Fibroblast of mammary gland (primary cell): ENCODE measurements at regions not wholly inside any gene's neighbourhood (a gene's known extent, or its start where the extent isn't known, plus 50 kb on each side); places are given as distances from the start of the nearest gene placed in this dataset.

Experiments used
- DNase-seq: peaks from one replicate; pipeline ENCODE4 v3.0.0-alpha.2; 2010; ENCODE audit warnings: low read depth
- H3K4me3 ChIP-seq: 2 replicates; pipeline ENCODE4 v1.5.1; 2011; ENCODE audit warnings: low read depth, mild to moderate bottlenecking, low read length, moderate library complexity; ENCODE audit not compliant: control insufficient read depth
- TF ChIP-seq, protein P1 (sequence below): conservative IDR thresholded peaks from 2 replicates; pipeline ENCODE4 v1.5.1; 2011; ENCODE audit warnings: low read depth, low read length, inconsistent platforms; ENCODE audit not compliant: control insufficient read depth, insufficient read depth

DNA sequence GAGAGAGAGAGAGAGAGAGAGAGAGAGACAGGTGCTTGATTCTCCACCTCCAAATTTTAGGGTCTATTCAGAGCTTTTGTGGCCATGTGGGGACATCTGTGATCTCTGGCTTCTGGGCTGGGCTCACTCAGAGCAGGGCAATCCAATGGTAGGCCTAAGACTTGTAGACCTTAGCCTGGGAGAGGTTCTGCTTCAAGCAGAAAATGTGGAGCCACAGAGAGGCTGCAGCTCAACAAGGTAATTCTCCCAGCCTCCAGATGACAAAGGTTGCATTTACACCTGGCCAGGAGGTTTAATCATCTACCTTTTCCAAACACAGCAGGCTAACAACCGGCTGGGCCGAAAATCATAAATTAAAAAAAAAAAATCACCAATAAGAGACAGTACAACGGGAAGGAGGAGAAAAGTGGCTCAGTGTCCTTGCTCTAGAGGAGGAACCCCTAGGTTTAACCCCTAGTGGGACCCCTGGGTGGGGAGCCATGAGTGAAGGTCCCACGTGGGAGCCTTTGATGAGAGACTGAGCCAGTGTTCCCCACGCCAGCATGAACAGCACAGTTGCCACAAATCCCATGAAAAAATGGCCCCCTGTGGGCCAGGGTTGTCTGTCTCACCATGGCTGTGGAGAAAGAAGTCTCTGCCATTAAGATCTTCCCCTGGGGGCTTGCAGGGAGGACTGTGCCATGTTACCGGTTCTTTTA is 124.0 kb upstream of the GATA6 start:
- no peak overlapping the region for H3K4me3 ChIP-seq
- no peak for DNase-seq
- TF ChIP-seq, protein P1, sequence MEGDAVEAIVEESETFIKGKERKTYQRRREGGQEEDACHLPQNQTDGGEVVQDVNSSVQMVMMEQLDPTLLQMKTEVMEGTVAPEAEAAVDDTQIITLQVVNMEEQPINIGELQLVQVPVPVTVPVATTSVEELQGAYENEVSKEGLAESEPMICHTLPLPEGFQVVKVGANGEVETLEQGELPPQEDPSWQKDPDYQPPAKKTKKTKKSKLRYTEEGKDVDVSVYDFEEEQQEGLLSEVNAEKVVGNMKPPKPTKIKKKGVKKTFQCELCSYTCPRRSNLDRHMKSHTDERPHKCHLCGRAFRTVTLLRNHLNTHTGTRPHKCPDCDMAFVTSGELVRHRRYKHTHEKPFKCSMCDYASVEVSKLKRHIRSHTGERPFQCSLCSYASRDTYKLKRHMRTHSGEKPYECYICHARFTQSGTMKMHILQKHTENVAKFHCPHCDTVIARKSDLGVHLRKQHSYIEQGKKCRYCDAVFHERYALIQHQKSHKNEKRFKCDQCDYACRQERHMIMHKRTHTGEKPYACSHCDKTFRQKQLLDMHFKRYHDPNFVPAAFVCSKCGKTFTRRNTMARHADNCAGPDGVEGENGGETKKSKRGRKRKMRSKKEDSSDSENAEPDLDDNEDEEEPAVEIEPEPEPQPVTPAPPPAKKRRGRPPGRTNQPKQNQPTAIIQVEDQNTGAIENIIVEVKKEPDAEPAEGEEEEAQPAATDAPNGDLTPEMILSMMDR = no peak

DNA sequence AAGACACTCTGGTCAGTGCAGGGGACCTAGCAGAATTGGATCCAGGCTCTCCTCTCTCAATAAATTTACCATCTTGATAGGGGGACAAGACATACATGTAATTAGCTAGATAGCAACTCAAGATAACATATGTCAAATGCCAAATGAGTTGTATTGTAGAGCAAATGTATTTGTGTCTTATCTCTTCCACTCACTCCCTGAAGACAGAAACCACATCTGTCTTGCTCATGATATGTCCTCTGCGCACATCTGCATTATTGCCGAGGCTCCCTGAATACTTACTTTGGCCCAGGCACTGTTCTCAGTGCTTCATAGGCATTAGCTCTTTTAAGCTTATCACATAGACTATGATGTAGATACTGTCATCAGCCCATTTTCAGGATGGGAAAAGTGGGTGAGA is 122.9 kb upstream of the GATA6 start:
- H3K4me3 ChIP-seq = no peak overlapping the region
- no peak for DNase-seq
- TF ChIP-seq, protein P1 = no peak

DNA sequence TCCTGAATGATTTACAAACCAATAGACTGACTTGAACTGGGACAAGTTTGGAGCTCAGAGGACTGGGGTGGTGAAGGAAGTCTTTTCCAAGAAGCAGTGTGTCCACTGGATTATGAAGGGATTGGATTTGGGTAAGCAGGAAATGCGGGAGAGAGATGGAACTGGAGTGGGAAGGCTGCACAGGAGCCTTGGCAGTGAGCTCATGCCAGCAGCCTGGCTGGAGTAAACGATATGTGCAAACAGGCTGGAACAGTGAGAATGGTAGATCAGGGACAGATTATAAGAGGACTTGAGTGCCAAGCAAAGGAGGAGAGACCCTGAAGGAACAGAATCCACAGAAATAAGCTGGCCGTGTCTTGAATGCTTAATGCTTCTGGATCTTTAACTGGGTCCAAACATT is 121.9 kb upstream of the GATA6 start:
- TF ChIP-seq, protein P1 = no peak
- H3K4me3 ChIP-seq = no peak overlapping the region
- no peak for DNase-seq

DNA sequence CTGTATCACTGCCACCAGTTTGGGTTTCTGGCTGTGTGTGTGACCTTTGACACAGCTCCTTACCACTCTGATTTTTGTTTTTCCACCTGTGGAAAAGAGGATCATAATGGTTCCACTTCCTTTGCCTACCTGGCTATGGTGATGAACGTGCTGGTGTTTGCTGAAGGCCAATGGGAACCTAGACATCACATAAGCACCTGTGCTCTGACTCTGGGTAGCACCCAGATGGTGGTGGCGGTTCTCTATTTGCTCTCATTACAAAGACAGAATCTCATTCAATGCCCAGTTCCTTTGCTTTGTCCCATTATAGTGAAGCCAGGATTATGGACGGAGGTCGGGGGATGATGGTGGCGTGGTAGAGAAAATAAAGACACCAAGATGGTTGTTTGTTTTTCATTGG is 121.2 kb upstream of the GATA6 start:
- no peak overlapping the region for H3K4me3 ChIP-seq
- TF ChIP-seq, protein P1 = no peak
- DNase-seq = no peak

DNA sequence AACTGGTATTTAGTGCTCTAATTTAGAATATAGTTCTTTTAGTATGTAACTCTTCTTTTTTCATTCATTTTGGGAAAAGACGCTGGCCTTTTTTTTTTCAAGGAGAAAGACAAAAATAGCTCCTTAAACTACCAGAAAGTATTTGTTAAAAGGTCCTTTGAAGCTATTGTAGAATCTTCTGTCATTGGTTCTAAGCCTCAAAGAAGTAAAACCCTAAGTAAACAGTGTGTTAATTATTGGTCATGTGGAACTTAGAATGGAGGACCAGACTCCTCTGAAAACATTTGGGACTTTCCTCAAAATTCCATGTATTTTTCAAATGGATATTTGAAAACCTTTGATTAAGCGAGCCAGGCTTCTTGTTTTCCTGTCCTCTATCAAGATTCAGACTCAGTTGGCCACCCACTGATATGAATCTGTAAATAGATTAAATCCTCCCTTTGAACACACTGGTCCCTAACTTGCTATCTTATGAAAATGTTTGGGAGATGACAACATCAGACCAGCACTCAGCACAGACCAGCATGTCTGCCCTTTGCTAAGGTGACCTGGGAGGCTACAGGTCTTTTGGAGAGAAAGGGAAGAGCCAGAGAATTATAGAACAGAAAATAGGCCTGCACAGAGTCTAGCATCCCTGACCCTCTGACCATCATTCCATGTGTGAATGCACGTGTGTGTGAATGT is 120.3 kb upstream of the GATA6 start:
- H3K4me3 ChIP-seq = no peak overlapping the region
- DNase-seq = no peak

DNA sequence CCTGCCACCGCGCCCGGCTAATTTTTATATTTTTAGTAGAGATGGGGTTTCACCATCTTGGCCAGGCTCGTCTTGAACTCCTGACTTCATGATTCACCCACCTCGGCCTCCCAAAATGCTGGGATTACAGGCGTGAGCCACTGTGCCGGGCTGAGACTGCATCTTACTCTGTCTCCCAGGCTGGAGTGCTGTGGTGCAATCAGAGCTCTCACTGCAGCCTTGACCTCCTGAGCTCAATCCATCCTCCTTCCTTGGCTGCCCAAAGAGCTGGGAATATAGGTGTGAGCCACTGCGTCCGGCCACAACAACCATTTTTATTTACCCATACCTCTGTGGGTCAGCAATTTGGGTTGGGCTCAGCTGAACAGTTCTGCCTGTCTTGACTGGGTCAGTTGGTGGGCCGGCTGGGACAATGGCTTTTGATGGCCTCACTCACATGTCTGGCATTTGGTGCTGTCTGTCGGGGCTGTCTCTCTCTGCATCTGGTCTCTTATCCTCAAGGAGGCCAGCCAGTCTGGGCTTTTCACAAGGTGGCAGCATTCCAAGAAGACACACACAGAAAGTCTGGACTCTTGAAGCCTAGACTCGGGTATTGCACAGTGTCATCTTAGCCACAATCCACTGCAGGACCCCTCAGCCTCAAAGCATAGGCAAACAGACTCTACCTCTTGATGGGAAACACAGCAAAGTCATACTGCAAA is 116.8 kb upstream of the GATA6 start:
- TF ChIP-seq, protein P1 = no peak
- H3K4me3 ChIP-seq = no peak overlapping the region
- DNase-seq = no peak

More for the DNA sequence above, 120.3 kb upstream of the GATA6 start:
- TF ChIP-seq, protein P1 = no peak
